Stimulated activated CD4-positive, alpha-beta T cell treated with anti-CD3 and anti-CD28 coated beads, Interleukin-2, amount 100 ng/mL, for 48 hours (primary cell): ENCODE measurements at regions not wholly inside any gene's neighbourhood (a gene's known extent, or its start where the extent isn't known, plus 50 kb on each side); places are given as distances from the start of the nearest gene placed in this dataset.

Source experiments
- DNase-seq, 2 donors: peaks; one replicate each; pipeline ENCODE4 v3.0.0-alpha.2; 2020

DNA sequence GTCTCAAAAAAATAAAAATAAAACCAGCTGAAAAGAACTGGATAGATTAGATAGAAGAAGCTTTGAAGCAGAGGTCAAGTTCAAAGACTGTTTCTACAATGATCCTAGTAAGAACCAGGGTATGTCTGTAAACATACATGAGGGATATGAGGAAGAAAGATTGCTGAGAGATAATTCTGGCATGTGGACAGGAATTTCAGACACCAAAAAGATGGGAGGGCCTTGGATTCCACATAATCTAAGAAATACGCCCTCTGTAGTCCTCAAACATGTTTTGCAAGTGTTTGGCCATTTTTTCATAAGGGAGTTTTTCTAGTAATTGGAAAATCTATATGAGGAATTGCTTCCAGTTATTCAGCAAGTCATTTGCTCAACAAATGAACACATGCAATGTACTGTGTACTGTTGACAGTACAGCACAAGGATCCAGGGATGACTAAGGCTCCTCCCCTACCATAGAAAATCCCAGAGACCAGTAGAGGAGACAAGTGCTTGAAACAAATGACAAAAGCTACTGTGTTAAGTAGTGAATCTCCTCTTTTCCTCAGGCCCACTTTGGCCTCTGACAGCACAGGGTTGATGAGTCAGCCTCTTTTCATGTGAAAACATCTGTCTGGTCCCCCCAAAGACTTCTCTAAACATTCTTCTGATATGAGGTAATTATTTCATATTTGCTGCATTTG, 795.9 kb downstream of the MAFB start:
- no peak for DNase-seq

DNA sequence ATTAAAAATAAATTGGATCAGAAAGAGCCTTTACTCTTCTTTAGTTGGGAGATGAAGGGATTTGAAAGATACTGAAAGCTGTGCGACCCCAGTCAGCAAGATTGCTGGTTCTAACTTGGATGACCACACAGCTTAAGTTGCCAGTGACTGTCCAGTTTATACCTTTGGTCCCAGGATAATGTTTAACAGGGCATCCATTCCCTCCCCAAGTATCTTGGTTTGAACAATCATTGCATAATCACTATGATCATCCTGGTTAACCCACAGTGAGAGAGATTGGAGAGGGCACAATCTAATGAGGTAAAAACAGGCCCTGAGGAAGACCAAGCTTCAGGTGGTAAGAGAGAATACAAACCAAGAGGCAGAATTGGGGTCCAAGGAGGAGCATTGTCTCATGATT, 798.3 kb downstream of the MAFB start:
- no peak for DNase-seq

DNA sequence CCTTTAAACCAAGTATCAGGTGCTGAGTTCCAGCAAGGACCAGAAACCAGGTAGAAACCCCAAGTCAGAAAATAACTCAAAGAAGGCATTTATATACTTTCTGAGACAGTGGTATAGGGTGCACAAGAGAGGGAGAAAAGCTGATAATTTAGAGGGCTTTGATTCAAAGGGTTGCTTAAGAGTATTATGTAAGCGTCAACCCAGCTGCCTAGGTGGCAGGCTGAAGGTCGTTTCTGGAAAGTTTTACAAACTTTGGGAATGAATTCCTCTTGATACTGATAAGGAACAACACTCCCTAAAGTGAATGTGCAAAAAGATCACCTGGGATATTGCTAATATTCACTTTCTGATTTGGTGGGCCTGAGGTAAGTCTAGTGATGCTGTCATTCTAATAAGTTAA, 800.7 kb downstream of the MAFB start:
- no peak for DNase-seq

DNA sequence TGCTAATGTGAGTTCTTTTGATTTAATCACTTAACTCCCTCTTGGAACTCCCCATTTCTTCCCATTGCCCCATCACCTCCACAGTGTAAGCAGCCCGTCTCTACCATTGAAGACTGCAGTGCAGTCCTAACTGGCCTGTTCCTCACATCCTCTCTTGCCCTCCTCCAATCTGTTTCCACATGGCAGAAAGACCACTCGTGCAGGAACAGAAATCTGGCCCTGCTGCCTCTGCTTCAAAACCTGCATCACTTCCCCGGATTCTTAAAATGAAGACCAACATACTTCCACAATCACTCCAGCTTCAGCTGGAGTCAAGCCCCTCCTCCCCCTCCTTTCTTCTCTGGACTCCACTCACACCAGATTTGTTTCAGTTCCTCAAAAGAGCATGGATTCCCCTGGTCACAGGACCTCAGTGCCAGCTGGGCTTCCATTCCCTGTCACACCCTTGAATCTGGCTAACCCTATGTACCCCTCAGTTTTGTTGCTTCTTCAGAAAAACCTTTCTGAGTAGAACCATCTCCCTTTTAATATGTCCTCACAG, 802.3 kb downstream of the MAFB start:
- DNase-seq = no peak

DNA sequence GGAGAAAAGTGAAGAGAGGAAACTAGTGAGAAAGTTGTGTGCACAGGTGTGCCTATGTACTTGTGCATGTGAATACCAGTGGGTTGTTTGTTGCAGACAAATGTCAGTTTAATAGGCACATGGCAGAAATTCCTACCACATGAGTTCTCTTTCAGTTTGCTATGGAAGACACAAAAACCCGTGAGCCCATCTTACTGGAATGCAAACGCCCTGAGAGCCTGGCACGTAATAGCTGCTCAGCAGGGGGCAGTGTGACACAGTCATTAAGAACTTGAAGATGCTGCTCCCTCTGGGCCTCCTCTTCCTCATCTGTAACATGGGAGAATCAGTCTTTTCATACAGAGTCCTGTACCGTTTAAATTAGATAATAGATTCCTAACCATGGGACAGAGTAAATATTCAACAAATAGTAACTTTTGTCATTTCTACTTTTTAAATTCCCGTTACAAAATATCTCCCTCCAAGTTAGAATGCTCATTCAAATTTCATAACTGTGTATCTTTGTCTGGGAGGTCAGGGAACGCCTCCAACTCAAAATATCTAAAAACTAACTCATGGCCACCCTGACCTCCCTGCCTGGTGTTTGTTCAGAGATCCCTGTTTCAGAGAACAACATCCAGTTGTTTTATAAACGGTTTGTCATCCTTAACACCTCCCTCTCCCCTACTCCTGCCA, 802.9 kb downstream of the MAFB start:
- peak in 1 of 2 donors; percentile 3 for DNase-seq

DNA sequence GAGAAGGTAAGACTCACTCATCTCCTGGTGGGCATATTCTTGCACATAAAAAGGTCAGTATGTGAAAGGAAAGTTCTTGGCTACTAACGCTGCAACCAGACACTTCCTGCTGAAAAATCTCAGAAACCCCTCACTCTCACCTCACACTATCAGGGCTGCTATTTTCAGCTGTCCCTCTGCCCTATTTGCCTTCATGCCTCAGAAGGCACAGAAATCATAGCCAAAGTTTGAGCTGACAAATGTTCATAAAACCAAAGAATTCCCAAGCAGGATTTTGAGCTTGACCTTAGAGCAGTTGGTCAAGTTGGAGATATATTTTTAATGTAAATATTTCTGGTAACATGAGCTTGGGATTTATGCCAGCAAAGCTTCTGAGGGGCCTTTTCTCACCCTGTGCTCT, 806.2 kb downstream of the MAFB start:
- DNase-seq = no peak

DNA sequence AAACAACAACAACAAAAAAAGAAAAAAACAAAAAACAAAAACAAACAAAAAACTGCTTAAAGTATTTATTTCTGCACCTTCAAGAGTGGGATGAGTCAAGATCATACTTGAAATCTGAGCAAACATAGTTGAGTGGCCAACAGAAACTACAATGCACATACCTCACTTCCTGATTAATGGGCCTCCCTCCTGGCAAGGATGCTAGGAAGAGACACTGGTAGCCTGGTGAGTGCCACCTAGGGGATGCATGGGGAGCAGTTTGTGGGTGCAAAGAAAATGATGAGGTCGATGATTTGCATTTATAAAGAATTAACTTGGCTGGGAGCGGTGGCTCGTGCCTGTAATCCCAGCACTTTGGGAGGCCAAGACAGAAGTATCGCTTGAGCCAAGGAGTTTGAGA, 808.1 kb downstream of the MAFB start:
- DNase-seq = no peak

DNA sequence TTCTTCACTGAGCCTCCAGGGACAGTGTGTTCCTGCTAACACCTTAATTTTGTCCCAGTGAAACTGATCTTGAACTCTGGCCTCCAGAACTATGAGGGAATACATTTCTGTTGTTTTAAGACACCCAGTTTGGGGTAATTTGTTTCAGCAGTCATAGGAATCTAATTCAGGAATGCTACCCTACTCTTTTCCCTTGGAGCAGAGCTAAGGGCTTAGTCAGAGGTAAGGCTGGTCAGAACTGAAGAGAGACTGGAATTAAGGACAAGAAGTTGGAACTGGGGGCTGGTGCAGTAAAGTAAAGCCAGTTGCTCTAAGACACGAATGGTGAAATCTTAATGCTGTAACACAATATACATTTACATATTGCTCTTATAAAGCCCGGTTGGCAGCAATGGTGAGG, 809.7 kb downstream of the MAFB start:
- DNase-seq = no peak

DNA sequence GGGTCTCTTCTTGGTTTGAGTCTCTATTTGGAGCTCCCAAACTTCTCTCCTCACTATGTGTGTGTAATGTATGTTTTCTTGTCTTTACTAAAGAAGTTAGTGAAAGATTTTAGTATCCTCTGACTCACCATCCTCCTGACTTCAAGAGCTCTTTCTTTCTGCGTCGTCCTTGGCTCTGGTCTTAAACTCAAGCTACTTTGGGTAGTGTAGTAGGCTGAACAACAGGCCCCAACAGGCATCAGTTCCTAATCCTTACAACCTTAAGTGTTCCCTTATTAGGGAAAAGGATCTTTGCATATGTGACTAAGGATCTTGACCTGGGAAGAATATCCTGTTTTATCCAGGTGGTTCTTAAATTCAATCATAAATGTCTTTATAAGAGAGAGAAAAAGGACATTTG, 810.2 kb downstream of the MAFB start:
- DNase-seq = no peak

DNA sequence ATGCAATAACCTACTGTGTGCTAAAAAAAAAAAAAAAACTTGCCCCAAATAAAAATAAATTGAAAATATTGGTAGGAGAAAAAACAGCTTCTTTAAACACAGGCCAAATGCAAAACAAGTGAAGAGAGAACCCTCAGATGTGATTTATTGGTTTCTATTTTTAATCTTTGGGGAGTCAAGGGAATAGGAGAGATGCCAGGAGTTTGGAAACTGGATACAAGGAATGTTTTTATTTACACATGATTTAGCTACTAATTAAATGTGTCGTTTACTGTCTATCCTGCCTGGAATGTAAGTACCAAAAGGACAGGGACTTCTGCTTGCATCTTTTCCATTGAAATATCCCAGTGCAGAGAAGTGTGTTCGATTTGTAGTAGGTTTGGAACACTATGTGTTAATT, 810.7 kb downstream of the MAFB start:
- DNase-seq = no peak

DNA sequence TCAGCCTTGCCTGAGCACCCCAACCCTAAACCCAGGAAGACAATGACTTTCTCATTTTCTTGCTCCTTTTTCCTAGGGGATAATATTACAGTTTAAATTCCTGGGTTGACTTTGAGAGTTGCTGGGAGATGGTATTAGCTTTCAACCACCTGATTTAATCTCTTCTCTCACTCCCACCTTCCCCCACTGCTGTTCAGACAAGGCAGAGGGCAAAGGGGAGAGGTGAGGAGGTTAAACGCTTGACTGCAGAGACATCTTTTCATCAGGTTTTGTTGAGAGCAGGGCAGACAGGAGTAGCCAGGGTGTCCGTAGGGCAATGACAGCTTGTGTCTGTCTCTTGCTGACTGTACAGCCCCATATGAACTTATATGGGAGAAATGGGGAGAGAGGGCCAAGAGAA, 811.2 kb downstream of the MAFB start:
- no peak for DNase-seq

DNA sequence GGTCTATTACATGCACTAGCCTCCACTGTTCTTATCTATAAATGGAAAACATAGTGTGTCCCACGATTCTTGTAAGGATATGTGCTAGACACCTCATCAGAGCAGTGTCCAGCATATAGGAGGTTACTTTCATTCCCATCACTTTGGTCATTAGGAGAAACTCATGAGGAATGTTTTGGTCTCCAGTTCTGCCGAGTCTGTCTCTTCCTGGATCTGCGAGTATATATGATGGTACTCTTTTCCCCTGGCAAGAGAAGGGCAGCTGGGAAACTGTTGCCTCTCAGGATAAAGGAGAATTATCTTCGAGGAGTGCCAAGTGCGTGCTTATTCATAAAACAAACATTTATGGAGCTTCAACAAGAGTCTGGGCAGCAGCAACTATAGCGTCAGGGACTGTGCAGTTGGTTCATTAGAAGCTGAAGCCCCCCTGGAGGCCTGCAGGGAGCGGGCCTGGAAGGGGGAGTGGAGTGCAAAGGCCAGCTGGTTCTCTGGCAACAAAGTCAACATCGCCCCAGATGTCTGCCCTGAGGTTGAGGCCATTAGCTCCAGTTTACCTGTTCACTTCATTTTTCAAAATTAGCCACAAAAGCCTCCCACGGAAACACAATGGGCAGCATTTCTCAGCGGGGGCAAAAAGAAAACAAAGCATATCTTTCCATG, 811.9 kb downstream of the MAFB start:
- DNase-seq = no peak

DNA sequence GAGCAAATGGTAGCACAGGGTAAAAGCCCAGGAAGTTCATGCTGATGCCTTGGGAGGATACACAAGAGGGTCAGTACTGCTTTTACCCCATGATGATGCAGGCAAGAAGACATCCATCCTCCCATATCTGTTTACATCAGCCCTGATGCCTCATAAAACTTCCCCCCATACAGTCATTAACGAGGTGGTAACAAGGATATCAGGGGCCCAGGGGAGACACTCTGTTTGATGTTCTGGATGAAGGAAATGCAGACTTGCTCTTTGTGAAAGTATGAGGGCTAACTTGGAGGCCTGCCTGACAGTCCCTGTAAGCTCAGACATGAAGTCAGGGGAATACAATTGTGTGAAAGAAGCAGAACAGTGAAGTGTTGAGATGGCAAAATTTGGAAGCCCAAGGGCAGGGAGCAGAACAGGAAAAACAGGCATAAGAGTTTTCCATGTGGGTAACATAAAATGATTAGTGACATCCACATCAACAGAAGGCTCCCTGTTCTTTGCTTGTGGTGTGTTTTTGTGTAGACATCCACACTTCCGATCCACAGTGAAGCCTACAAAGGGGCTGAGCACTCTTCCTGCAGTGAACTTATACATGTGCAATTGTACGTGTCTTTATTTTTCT, 813.4 kb downstream of the MAFB start:
- DNase-seq = no peak

DNA sequence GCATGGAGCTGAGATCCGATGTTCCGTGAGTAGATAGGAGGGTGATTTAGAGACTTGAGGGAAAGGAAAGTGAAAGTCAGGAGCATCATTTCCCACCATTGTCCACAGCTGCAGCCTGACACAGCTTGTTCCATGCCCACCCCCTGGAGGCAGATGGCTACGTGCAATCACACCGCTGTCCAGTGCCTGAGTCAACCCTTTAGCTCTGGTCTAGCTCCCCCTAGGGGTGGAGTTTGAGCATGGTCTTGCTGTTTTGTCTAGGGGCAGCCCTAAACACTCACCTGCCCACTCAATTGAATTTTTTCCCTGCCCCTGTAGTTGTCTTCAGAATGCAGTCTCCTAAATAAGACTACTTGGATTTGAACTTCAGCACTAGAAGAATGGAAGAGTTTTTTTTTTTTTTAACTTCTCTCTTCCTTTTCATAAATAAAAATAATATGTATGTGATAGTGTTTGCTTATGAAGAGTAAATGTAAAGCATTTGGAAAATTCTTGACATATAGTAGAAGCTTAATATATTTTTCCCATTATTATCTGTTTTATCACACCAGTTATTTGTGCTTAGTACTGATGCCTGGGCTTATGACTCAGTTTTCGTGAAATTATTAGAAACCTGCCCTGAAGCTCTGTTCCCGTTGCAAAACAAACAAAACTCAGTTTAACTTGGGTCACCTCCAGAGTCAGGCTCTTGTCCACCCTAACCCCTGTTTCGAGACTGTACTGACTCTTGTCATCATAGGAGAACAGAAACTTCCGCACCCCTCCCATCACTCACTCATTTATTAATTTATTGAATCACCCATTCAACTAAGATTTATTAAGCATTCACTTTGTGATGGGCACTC, 814.8 kb downstream of the MAFB start:
- peak; percentile 13 to 30 for DNase-seq

DNA sequence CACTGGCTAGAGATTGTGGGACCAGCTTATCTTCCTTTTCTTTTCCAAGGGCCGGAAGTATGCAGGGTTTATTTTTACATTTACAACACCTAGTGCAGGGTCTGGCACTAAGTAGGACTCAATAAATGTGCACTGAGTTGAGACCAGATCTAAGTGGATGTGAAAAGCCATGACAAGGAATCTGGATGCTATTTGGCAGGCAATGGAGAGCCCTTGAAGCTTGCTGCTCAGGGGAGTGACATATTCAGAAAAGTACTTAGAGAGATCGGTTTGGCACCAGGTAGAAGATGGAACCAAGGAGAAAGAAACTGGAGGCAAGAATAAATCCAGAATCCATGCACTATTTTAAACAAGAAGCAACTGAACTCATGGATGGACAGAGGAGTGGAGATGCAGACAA, 815.8 kb downstream of the MAFB start:
- DNase-seq = no peak

DNA sequence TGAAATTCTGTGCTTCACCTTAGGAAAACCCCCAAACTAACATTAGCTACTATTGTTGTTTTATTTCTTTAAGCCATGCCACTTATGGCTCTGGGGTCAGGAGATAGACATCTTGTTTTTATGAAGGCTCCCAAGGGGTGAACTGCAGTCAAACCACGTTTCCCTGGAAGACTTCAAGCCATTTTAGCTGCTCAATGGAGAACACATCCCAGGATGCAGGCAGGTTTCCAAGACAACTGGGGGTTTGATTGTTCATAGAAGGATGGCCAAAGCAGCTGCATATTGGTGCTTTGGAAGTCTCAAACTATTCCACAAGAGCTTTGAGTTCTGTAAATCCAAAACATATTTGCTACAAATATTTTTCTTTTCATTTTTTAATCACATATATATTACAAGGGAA, 818.0 kb downstream of the MAFB start:
- DNase-seq = no peak

DNA sequence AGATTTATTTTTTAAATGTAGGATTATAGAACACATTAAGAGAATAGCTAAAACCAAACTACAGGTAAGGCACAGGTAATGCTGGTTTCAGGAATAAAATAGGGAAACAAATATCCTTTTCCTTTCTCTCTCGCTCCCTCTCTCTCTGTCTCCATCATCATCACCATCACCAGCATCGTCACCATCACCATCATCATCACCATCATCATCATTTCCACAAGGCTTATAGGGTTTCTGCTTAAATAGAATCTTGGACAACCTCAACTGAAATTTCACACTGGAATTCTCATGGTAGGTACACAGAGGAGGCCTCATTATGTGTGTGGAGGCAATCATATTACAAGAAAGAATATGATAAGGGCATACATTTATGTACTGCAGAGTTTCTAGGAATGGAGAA, 823.6 kb downstream of the MAFB start:
- no peak for DNase-seq

DNA sequence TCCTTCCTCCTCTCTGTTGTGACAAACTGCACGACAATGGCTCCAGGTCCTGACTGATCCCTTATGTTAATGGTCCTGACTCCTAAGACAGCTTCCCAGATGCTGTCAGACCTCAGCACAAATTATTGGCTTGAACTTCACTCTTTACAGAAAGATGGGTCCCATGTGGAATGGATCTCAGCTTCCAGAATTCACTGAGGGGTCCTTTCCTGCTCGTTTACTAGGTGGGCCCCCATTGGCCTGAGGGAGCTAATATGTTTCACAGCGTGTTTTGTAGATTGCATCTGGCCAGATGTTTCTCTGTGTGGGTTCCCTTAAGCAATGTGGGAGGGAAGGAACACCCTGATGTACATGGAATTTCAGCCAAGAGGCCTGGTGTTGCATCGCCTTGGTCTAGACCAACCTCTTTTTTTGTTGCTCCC, 826.6 kb downstream of the MAFB start:
- no peak for DNase-seq

DNA sequence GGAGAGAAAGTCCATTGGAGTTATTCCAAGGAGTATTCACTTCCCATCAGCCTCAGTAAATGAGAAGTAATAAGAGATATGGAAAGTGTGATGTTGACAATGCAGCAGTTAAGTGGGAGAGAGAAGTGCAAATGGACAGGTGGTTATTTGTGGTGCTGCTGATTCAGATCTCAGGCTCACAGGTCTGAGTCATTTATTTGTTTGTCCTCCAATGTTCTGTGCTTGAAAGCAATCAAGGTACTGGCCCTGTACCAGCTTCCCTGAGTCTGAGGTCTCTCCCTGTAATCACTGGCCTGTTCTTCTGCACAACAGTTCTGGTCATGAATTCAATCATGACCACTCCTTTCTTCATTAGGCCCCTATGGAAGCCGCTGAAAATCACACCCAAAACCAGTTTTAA, 827.7 kb downstream of the MAFB start:
- no peak for DNase-seq

DNA sequence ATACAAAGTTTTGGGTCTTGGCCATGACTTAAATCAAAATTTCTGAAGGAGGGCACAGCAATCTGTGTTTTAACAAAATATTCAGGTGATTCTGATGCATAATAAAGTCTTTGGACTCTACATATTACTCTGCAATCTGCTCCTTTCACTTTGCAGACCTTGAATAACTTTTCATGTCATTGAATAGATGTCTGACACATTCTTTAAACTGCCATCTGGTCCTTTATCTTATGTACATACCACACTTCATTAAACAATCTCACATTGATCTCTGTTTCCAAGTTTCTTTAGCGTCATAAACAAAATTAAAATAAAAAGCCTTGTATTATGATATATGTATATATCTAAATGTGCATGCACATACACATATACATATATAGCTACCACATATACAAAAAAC, 831.2 kb downstream of the MAFB start:
- DNase-seq = no peak

DNA sequence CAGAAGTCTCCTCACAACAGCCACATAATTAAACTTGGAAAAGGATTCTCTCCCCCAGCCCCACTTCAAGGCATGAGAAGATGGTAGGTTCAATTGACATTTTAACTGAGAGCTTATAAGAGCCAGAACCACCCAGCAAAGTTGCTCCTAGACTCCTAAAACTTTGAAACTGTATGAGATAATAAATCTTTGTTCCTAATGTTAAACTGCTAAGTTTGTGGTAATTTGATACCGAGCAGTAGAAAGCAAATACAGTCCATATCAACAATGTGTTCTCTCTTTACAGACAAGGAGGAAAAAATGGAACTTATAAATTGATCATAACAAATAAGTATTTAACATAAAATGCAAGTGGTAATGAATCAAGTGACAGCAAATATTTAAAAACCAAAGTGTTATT, 831.8 kb downstream of the MAFB start:
- DNase-seq = no peak

DNA sequence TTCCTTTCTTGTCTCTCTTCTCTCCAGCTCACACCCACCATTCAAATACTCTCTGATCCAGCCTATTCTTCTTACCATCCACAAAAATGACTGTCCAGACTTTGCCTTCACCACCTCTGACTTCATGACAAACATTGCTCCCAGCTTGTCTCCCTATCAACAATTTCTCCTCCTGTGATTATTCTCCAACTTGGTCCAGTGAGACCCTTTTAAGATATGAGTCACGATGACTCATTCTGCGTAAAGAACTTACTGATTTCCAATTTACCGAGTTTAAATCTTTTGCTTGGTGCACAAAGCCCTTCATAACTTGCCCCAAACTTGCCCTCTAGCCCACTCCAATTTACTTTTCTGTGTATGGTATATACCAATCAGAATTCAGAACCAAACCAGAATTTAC, 833.2 kb downstream of the MAFB start:
- no peak for DNase-seq

DNA sequence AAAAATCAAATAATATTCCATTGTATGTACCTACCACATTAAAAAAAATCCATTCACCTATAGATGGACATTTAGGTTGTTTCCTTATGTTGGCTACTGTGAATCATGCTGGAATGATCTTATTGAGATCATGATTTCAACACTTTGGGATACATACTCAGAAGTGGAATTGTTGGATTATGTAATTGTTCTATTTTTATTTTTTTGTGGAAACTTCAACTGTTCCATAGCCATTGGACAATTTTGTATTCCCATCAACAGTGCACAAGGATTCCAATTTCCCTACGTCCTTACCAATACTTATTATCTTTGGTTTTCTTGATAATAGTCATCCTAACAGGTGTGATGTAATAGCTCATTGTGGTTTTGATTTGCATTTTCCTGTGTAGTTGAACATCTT, 834.0 kb downstream of the MAFB start:
- no peak for DNase-seq
